H1 (cell line): ENCODE measurements at regions not wholly inside any gene's neighbourhood (a gene's known extent, or its start where the extent isn't known, plus 50 kb on each side); places are given as distances from the start of the nearest gene placed in this dataset.

ENCODE experiments used
- CTCF ChIA-PET: fragments of 300-600 bp; sonication (Branson Sonifier 250); formaldehyde crosslinking; loops from one replicate; lab custom pipeline; 2021; ENCODE audit not compliant: partially characterized antibody; lab: Charles Lee
- POLR2A ChIA-PET: fragments of 300-600 bp; sonication (Branson Sonifier 250); formaldehyde crosslinking; loops from one replicate; lab custom pipeline; 2021; ENCODE audit warnings: inconsistent platforms; ENCODE audit not compliant: partially characterized antibody; lab: Charles Lee
- DNase-seq, 2 experiments: peaks; one replicate each; pipeline versions ENCODE4 v3.0.0 to v3.0.0-alpha.2; 2010 to 2022; ENCODE audit warnings: low spot score in 2 of 2, low read depth in 1 of 2, mixed read lengths in 1 of 2
- FAIRE-seq: peaks from 2 replicates; lab custom pipeline; 2011; peaks lifted over from hg19 to GRCh38; lab: Jason Lieb, UNC
- H2AFZ ChIP-seq: 2 replicates; pipeline ENCODE4 v1.8.1; 2012; ENCODE audit warnings: low read length, inconsistent platforms
- H2AK5ac ChIP-seq: 2 replicates; pipeline ENCODE4 v1.6.1; 2013; ENCODE audit warnings: low read depth, low read length
- H2BK120ac ChIP-seq: replicated peaks from 2 replicates; pipeline ENCODE3; 2013; ENCODE audit warnings: low read depth, low read length, inconsistent platforms
- H2BK12ac ChIP-seq: 2 replicates; pipeline ENCODE4 v1.6.1; 2013; ENCODE audit warnings: low read depth, low read length
- H2BK15ac ChIP-seq: 2 replicates; pipeline ENCODE4 v1.6.1; 2013; ENCODE audit warnings: low read length
- H2BK20ac ChIP-seq: 2 replicates; pipeline ENCODE4 v1.6.1; 2013; ENCODE audit warnings: low read length
- H2BK5ac ChIP-seq: 2 replicates; pipeline ENCODE4 v1.6.1; 2013; ENCODE audit warnings: low read depth, low read length
- H3K14ac ChIP-seq: 2 replicates; pipeline ENCODE4 v1.6.1; 2013; ENCODE audit warnings: inconsistent platforms; ENCODE audit not compliant: insufficient read length
- H3K18ac ChIP-seq: 2 replicates; pipeline ENCODE4 v1.6.1; 2013; ENCODE audit warnings: low read length; ENCODE audit errors: extremely low read depth
- H3K23ac ChIP-seq: 2 replicates; pipeline ENCODE4 v1.6.1; 2013; ENCODE audit warnings: inconsistent platforms; ENCODE audit not compliant: insufficient read length
- H3K23me2 ChIP-seq: 2 replicates; pipeline ENCODE4 v1.6.1; 2013; ENCODE audit warnings: low read depth, low read length
- H3K27ac ChIP-seq: 2 replicates; pipeline ENCODE4 v1.6.1; 2011; ENCODE audit warnings: low read depth, low read length, inconsistent platforms
- H3K27me3 ChIP-seq, 4 experiments: replicated peaks in 1 of 4; 1 replicate in 1 of 4; 2 replicates in 3 of 4; pipeline versions ENCODE4 v1.6.1 to v1.8.1; 2011 to 2013; ENCODE audit warnings: low read length in 3 of 4, mild to moderate bottlenecking in 3 of 4, inconsistent platforms in 2 of 4, mixed read lengths in 2 of 4, moderate library complexity in 1 of 4; ENCODE audit not compliant: control insufficient read depth in 3 of 4, insufficient read depth in 3 of 4; ENCODE audit errors: extremely low read depth in 1 of 4
- H3K36me3 ChIP-seq, 4 experiments: 2 replicates each; pipeline versions ENCODE4 v1.6.1 to v1.8.1; 2011 to 2013; ENCODE audit warnings: mild to moderate bottlenecking in 4 of 4, low read length in 3 of 4, moderate library complexity in 2 of 4, control low read depth in 1 of 4, inconsistent platforms in 1 of 4; ENCODE audit not compliant: insufficient read depth in 4 of 4, control insufficient read depth in 2 of 4
- H3K4ac ChIP-seq: replicated peaks from 2 replicates; pipeline ENCODE3; 2013; ENCODE audit warnings: low read length, low read depth, mixed read lengths, inconsistent platforms; ENCODE audit not compliant: insufficient read length
- H3K4me1 ChIP-seq, 4 experiments: replicated peaks in 1 of 4; 1 replicate in 1 of 4; 2 replicates in 3 of 4; pipeline versions ENCODE4 v1.6.1 to v1.8.1; 2011 to 2013; ENCODE audit warnings: low read length in 3 of 4, inconsistent platforms in 2 of 4, mixed read lengths in 1 of 4; ENCODE audit not compliant: insufficient read depth in 4 of 4, control insufficient read depth in 3 of 4
- H3K4me2 ChIP-seq, 2 experiments: 2 replicates each; pipeline versions ENCODE4 v1.6.1 to v1.8.1; 2011 to 2013; ENCODE audit warnings: low read depth in 2 of 2, low read length in 2 of 2, control low read depth in 1 of 2, inconsistent platforms in 1 of 2, mild to moderate bottlenecking in 1 of 2; ENCODE audit not compliant: insufficient read depth in 1 of 2
- H3K4me3 ChIP-seq, 4 experiments: fragments of 200-600, 300-600 bp in 1 of 4; sonication (generic), shearing (Covaris generic), sonication (Bioruptor Twin) in 1 of 4; 2 replicates each; pipeline versions ENCODE4 v1.5.1 to v1.8.1; 2011 to 2016; ENCODE audit warnings: low read length in 4 of 4, low read depth in 3 of 4, control low read depth in 2 of 4, inconsistent platforms in 2 of 4, mild to moderate bottlenecking in 2 of 4, mixed read lengths in 1 of 4, moderate library complexity in 1 of 4; ENCODE audit not compliant: insufficient read depth in 2 of 4; ENCODE audit errors: extremely low read depth in 1 of 4
- H3K56ac ChIP-seq: replicated peaks from 2 replicates; pipeline ENCODE3; 2013; ENCODE audit warnings: low read depth, mild to moderate bottlenecking, mixed read lengths, low read length, inconsistent platforms; ENCODE audit not compliant: insufficient read length
- H3K79me1 ChIP-seq: 2 replicates; pipeline ENCODE4 v1.6.1; 2013; ENCODE audit warnings: low read depth, low read length, control low read depth
- H3K79me2 ChIP-seq, 2 experiments: 2 replicates each; pipeline versions ENCODE4 v1.6.1 to v1.8.1; 2012 to 2013; ENCODE audit warnings: low read length in 2 of 2, mild to moderate bottlenecking in 2 of 2, inconsistent platforms in 1 of 2; ENCODE audit not compliant: insufficient read depth in 2 of 2, control insufficient read depth in 1 of 2
- H3K9ac ChIP-seq, 4 experiments: replicated peaks in 1 of 4; 1 replicate in 1 of 4; 2 replicates in 3 of 4; pipeline versions ENCODE4 v1.6.1 to v1.8.1; 2011 to 2013; ENCODE audit warnings: low read depth in 3 of 4, low read length in 3 of 4, control low read depth in 2 of 4, mild to moderate bottlenecking in 2 of 4, moderate library complexity in 2 of 4, inconsistent platforms in 1 of 4; ENCODE audit errors: extremely low read depth in 1 of 4
- H3K9me3 ChIP-seq, 2 experiments: 2 replicates each; pipeline versions ENCODE4 v1.6.1 to v1.8.1; 2012 to 2013; ENCODE audit warnings: mild to moderate bottlenecking in 2 of 2, moderate library complexity in 2 of 2, control low read depth in 1 of 2, inconsistent platforms in 1 of 2, low read depth in 1 of 2, low read length in 1 of 2, mixed read lengths in 1 of 2; ENCODE audit not compliant: insufficient read depth in 2 of 2
- H4K20me1 ChIP-seq, 2 experiments: replicated peaks in 1 of 2; 2 replicates each; pipeline versions ENCODE3 to v1.8.1; 2011 to 2013; ENCODE audit warnings: inconsistent platforms in 2 of 2, low read length in 2 of 2, mild to moderate bottlenecking in 1 of 2; ENCODE audit not compliant: insufficient read depth in 2 of 2, control insufficient read depth in 1 of 2
- H4K5ac ChIP-seq: 2 replicates; pipeline ENCODE4 v1.6.1; 2013; ENCODE audit warnings: low read length, low read depth, mixed read lengths, inconsistent platforms; ENCODE audit not compliant: insufficient read length
- H4K8ac ChIP-seq: 2 replicates; pipeline ENCODE4 v1.8.0; 2013; ENCODE audit warnings: mild to moderate bottlenecking, moderate library complexity, low read length, inconsistent platforms; ENCODE audit not compliant: insufficient read depth; ENCODE audit errors: extremely low read depth
- H4K91ac ChIP-seq: replicated peaks from 2 replicates; pipeline ENCODE3; 2013; ENCODE audit warnings: low read length, mixed read lengths, inconsistent platforms; ENCODE audit not compliant: insufficient read length
- MAFK ChIP-seq: IDR thresholded peaks from 2 replicates; pipeline ENCODE4 v1.6.1; 2012; ENCODE audit warnings: low read depth, mild to moderate bottlenecking, improper control_type of control experiment, low read length
- RXRA ChIP-seq: IDR thresholded peaks from 2 replicates; pipeline ENCODE4 v1.6.1; 2011; ENCODE audit warnings: low read depth, mild to moderate bottlenecking, low read length, moderate library complexity; ENCODE audit not compliant: insufficient read depth
- TAF7 ChIP-seq: optimal IDR thresholded peaks from 2 replicates; pipeline ENCODE3; 2011; ENCODE audit warnings: low read depth, mild to moderate bottlenecking, inconsistent platforms, low read length, moderate library complexity, borderline replicate concordance
- TEAD4 ChIP-seq: IDR thresholded peaks from 2 replicates; pipeline ENCODE4 v1.6.1; 2012; ENCODE audit warnings: low read depth, low read length, inconsistent platforms, mixed read lengths
- WGBS, 2 experiments: shearing (Covaris generic) in 1 of 2; methylation state at CpG; one replicate each; pipeline versions ENCODE4 v1.1.6 to v1.1.7; 2013 to 2015; ENCODE audit warnings: low lambda C conversion rate in 2 of 2, mixed read lengths in 2 of 2, inconsistent platforms in 1 of 2, low coverage in 1 of 2, missing lambda C conversion rate in 1 of 2; ENCODE audit not compliant: insufficient replicate concordance in 2 of 2, insufficient coverage in 1 of 2, insufficient read length in 1 of 2; ENCODE audit errors: extremely low coverage in 1 of 2, missing lambda C conversion rate in 1 of 2; 5-methylcytosine and 5-hydroxymethylcytosine counted together

GRCh38 chr1:30164693-30165092 lies 558.7 kb downstream of the MATN1 start:
- Histone ChIP-seq H3K56ac (no peak overlapping the region), H2BK20ac (no peak overlapping the region), H3K4me2 (no peak overlapping the region), H3K4me3 (no peak overlapping the region), H3K23ac (no peak overlapping the region), H3K36me3 (no peaks in the 10 kb centered on the region), H3K4ac (no peak overlapping the region), H3K79me2 (no peaks in the 10 kb centered on the region), H3K18ac (no peak overlapping the region), H2BK120ac (no peak overlapping the region), H3K9ac (no peak overlapping the region), H3K23me2 (no peaks in the 10 kb centered on the region), H4K8ac (no peak overlapping the region), H3K4me1 (peaks cover 0 to 2% (median 0%) of the 10 kb centered on the region in 4 experiments; a peak in 1 of 7 replicates), H4K5ac (no peak overlapping the region), H4K20me1 (no peaks in the 10 kb centered on the region), H3K79me1 (no peaks in the 10 kb centered on the region), H2AFZ (no peak overlapping the region), H2BK12ac (no peak overlapping the region), H2BK15ac (no peak overlapping the region), H2BK5ac (no peak overlapping the region), H3K9me3 (no peaks in the 10 kb centered on the region), H3K27ac (no peak overlapping the region), H4K91ac (no peak overlapping the region), H2AK5ac (no peak overlapping the region), H3K14ac (no peak overlapping the region), H3K27me3 (no peaks in the 10 kb centered on the region)
- DNase-seq (no peak), FAIRE-seq (no peak)
- TF ChIP-seq RXRA (no peak), TEAD4 (no peak), TAF7 (no peak), MAFK (no peak)
- 86% methylated on average over 4 of the region's 4 CpGs; no CpG with 5 or more reads in 1 of the 2 experiments for WGBS, 2 experiments
- CTCF ChIA-PET: interaction anchor here (1.9 kb wide), 1 partner anchor 14 kb away, joined by 5 read pairs; no protein-coding TSS in a partner anchor
- POLR2A ChIA-PET: no interaction called here
